ENCODE measurements at regions not wholly inside any gene's neighbourhood (a gene's known extent, or its start where the extent isn't known, plus 50 kb on each side); places are given as distances from the start of the nearest gene placed in this dataset.

DNA sequence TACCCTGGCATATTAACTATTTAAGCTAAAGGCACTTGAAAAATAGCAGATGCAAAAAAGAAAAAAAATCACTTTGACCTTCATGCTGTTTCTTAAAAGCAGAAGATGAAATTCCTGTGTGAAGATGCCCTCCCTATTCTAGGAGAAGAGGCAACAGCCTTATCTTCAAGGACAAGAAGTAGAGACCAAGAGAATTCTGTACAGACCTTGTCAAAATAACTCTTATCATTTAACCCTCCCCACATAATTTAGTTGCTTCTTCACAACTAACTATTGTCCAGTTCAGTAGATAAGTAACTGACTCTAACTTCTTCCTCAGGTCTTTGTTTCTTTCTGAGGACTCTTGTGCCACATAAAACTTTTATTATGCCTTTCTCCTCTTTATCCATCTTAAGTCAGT, 72.0 kb upstream of the MARCHF10 start:
- TF ChIP-seq, protein P1, sequence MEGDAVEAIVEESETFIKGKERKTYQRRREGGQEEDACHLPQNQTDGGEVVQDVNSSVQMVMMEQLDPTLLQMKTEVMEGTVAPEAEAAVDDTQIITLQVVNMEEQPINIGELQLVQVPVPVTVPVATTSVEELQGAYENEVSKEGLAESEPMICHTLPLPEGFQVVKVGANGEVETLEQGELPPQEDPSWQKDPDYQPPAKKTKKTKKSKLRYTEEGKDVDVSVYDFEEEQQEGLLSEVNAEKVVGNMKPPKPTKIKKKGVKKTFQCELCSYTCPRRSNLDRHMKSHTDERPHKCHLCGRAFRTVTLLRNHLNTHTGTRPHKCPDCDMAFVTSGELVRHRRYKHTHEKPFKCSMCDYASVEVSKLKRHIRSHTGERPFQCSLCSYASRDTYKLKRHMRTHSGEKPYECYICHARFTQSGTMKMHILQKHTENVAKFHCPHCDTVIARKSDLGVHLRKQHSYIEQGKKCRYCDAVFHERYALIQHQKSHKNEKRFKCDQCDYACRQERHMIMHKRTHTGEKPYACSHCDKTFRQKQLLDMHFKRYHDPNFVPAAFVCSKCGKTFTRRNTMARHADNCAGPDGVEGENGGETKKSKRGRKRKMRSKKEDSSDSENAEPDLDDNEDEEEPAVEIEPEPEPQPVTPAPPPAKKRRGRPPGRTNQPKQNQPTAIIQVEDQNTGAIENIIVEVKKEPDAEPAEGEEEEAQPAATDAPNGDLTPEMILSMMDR (IDR thresholded peaks at IDR 0.05), result no peak
- no peak for TF ChIP-seq POLR2A (IDR thresholded peaks at IDR 0.05; ENCODE audit: low read depth)
- no peak for TF ChIP-seq POLR2AphosphoS5 (IDR thresholded peaks at IDR 0.05)
- no peak for TF ChIP-seq EP300 (IDR thresholded peaks at IDR 0.05)

Data from esophagus muscularis mucosa (tissue), 4 donors.